Right cardiac atrium (tissue), 5 donors: ENCODE measurements at regions not wholly inside any gene's neighbourhood (a gene's known extent, or its start where the extent isn't known, plus 50 kb on each side); places are given as distances from the start of the nearest gene placed in this dataset.
A peak's percentile ranks its signal among the peaks of the same experiment; 100 is the strongest.

ENCODE experiments used
- ATAC-seq, 2 donors: fragments of 200-7000 bp; cut with Tn5 transposase; one replicate each; pipeline versions ENCODE4 v1.8.0 to v1.9.1; 2020; ENCODE audit warnings: moderate library complexity in 2 of 2, mild to moderate bottlenecking in 1 of 2
- DNase-seq, 3 donors: peaks; one replicate each; pipeline ENCODE4 v3.0.0-alpha.2; 2020
- H3K27ac ChIP-seq: one replicate; pipeline ENCODE4 v1.5.1; 2013; ENCODE audit warnings: mild to moderate bottlenecking, low read length, control low read depth, moderate library complexity
- H3K27me3 ChIP-seq: one replicate; pipeline ENCODE4 v1.6.1; 2013; ENCODE audit not compliant: control insufficient read depth, insufficient read depth
- H3K4me1 ChIP-seq: one replicate; pipeline ENCODE4 v1.6.1; 2013; ENCODE audit warnings: low read length; ENCODE audit not compliant: control insufficient read depth, insufficient read depth
- H3K4me3 ChIP-seq: one replicate; pipeline ENCODE4 v1.5.1; 2013; ENCODE audit warnings: low read length, control low read depth
- H3K9me3 ChIP-seq: one replicate; pipeline ENCODE4 v1.6.1; 2013; ENCODE audit warnings: low read length; ENCODE audit not compliant: control insufficient read depth
- WGBS: extraction: QIAGEN DNeasy Blood & Tissue Kit; methylation state at CpG from one replicate; pipeline ENCODE4 v1.1.7; 2013; 5-methylcytosine and 5-hydroxymethylcytosine counted together
- intact Hi-C, 4 donors: fragments of 100-400 bp; cut with DNase I; formaldehyde crosslinking; loops; one replicate each; pipeline versions ENCODE4 v1.11.0 to v1.14.0; 2022 to 2023
- donor health status: healthy with polysubstance abuse.
- donor health status: DM: no; HTN: yes; CAD: no.
- donor health status: DM: no; HTN: no; CAD: no.
- donor health status: DM: no; HTN: yes; CAD: no; lungs with severe emphysema.
- donor health status: DM: yes; HTN: yes; CAD: no.

GRCh38 chr5:120779674-120780073, 315.6 kb downstream of the PRR16 start:
- no peak overlapping the region for H3K4me3 ChIP-seq
- no peak for DNase-seq
- ATAC-seq = no peak
- no peaks in the 10 kb centered on the region for H3K27me3 ChIP-seq
- H3K4me1 ChIP-seq = no peaks in the 10 kb centered on the region
- WGBS = 30% methylated on average over 2 of the region's 2 CpGs
- H3K27ac ChIP-seq = no peak overlapping the region
- intact Hi-C loops = no loop called here
- H3K9me3 ChIP-seq = no peaks in the 10 kb centered on the region

- ATAC-seq (no peak), DNase-seq (no peak)
- intact Hi-C loops = no loop called here
- Histone ChIP-seq H3K27ac (no peak overlapping the region), H3K9me3 (no peaks in the 10 kb centered on the region), H3K4me1 (no peaks in the 10 kb centered on the region), H3K27me3 (no peaks in the 10 kb centered on the region), H3K4me3 (no peak overlapping the region)
- WGBS = 50% methylated on average over 1 of the region's 1 CpG
These were observed 324.4 kb downstream of the PRR16 start for GRCh38 chr5:120788481-120788880.

- H3K4me3 ChIP-seq = no peak overlapping the region
- ATAC-seq = no peak
- no peak overlapping the region for H3K27ac ChIP-seq
- H3K9me3 ChIP-seq = no peaks in the 10 kb centered on the region
- no peak for DNase-seq
- no peaks in the 10 kb centered on the region for H3K27me3 ChIP-seq
- intact Hi-C loops = no loop called here
- no peaks in the 10 kb centered on the region for H3K4me1 ChIP-seq
- 31% methylated on average over 2 of the region's 2 CpGs for WGBS
These were observed 325.8 kb downstream of the PRR16 start for GRCh38 chr5:120789918-120790317.

GRCh38 chr5:120790339-120790738, 326.2 kb downstream of the PRR16 start:
- no peaks in the 10 kb centered on the region for H3K4me1 ChIP-seq
- DNase-seq (no peak), ATAC-seq (no peak)
- 76% methylated on average over 1 of the region's 1 CpG for WGBS
- H3K9me3 ChIP-seq = no peaks in the 10 kb centered on the region
- no peak overlapping the region for H3K4me3 ChIP-seq
- no peaks in the 10 kb centered on the region for H3K27me3 ChIP-seq
- intact Hi-C loops = no loop called here
- no peak overlapping the region for H3K27ac ChIP-seq

GRCh38 chr5:120792477-120792876, 328.4 kb downstream of the PRR16 start:
- ATAC-seq (no peak), DNase-seq (no peak)
- no peaks in the 10 kb centered on the region for H3K4me1 ChIP-seq
- intact Hi-C loops = no loop called here
- WGBS = 70% methylated on average over 2 of the region's 2 CpGs
- H3K27ac ChIP-seq = no peak overlapping the region
- H3K27me3 ChIP-seq = no peaks in the 10 kb centered on the region
- H3K9me3 ChIP-seq = no peaks in the 10 kb centered on the region
- H3K4me3 ChIP-seq = no peak overlapping the region

- ATAC-seq (no peak), DNase-seq (no peak)
- Histone ChIP-seq H3K9me3 (no peaks in the 10 kb centered on the region), H3K4me3 (no peak overlapping the region), H3K27ac (no peak overlapping the region), H3K27me3 (no peaks in the 10 kb centered on the region), H3K4me1 (no peaks in the 10 kb centered on the region)
- intact Hi-C loops = no loop called here
- WGBS = 77% methylated on average over 1 of the region's 1 CpG
These were observed 330.0 kb downstream of the PRR16 start for GRCh38 chr5:120794121-120794520.

- H3K27me3 ChIP-seq = no peaks in the 10 kb centered on the region
- no peaks in the 10 kb centered on the region for H3K4me1 ChIP-seq
- H3K4me3 ChIP-seq = no peak overlapping the region
- ATAC-seq = no peak
- H3K9me3 ChIP-seq = no peaks in the 10 kb centered on the region
- DNase-seq = no peak
- WGBS = 16% methylated on average over 1 of the region's 1 CpG
- no peak overlapping the region for H3K27ac ChIP-seq
- intact Hi-C loops = loop anchor here in 2 of 4 donors (5.0 to 10.0 kb wide), 2 partner anchors 856 to 858 kb away; no protein-coding TSS in a partner anchor
These were observed 339.2 kb downstream of the PRR16 start for GRCh38 chr5:120803282-120803681.

- H3K27me3 ChIP-seq = no peaks in the 10 kb centered on the region
- no peak overlapping the region for H3K27ac ChIP-seq
- no peak for ATAC-seq
- 45% methylated on average over 2 of the region's 2 CpGs for WGBS
- DNase-seq = no peak
- no peaks in the 10 kb centered on the region for H3K9me3 ChIP-seq
- H3K4me3 ChIP-seq = no peak overlapping the region
- intact Hi-C loops = loop anchor here in 1 of 4 donors (10.0 kb wide), 1 partner anchor 860 kb away; no protein-coding TSS in a partner anchor
- no peaks in the 10 kb centered on the region for H3K4me1 ChIP-seq
These were observed 341.0 kb downstream of the PRR16 start for GRCh38 chr5:120805131-120805530.

- Histone ChIP-seq H3K27ac (no peak overlapping the region), H3K4me3 (no peak overlapping the region), H3K4me1 (no peaks in the 10 kb centered on the region), H3K9me3 (no peaks in the 10 kb centered on the region), H3K27me3 (no peaks in the 10 kb centered on the region)
- peak in 1 of 2 donors; percentile 68 for ATAC-seq
- intact Hi-C loops = loop anchor here in 1 of 4 donors (10.0 kb wide), 1 partner anchor 861 kb away; no protein-coding TSS in a partner anchor
- no peak for DNase-seq
- 41% methylated on average over 2 of the region's 2 CpGs for WGBS
These were observed 342.1 kb downstream of the PRR16 start for GRCh38 chr5:120806202-120806601.

GRCh38 chr5:120808135-120808534, 344.0 kb downstream of the PRR16 start:
- no peak for DNase-seq
- ATAC-seq = no peak
- H3K4me1 ChIP-seq = no peaks in the 10 kb centered on the region
- H3K27me3 ChIP-seq = no peaks in the 10 kb centered on the region
- no peaks in the 10 kb centered on the region for H3K9me3 ChIP-seq
- H3K4me3 ChIP-seq = no peak overlapping the region
- no peak overlapping the region for H3K27ac ChIP-seq
- intact Hi-C loops = loop anchor here in 1 of 4 donors (10.0 kb wide), 1 partner anchor 863 kb away; no protein-coding TSS in a partner anchor

GRCh38 chr5:120808606-120809005, 344.5 kb downstream of the PRR16 start:
- Histone ChIP-seq H3K27ac (no peak overlapping the region), H3K27me3 (no peaks in the 10 kb centered on the region), H3K9me3 (no peaks in the 10 kb centered on the region), H3K4me3 (no peak overlapping the region), H3K4me1 (no peaks in the 10 kb centered on the region)
- DNase-seq (no peak), ATAC-seq (no peak)
- intact Hi-C loops = loop anchor here in 1 of 4 donors (10.0 kb wide), 1 partner anchor 864 kb away; no protein-coding TSS in a partner anchor

- ATAC-seq (no peak), DNase-seq (no peak)
- Histone ChIP-seq H3K27me3 (no peaks in the 10 kb centered on the region), H3K4me1 (no peaks in the 10 kb centered on the region), H3K9me3 (no peaks in the 10 kb centered on the region), H3K27ac (no peak overlapping the region), H3K4me3 (no peak overlapping the region)
- intact Hi-C loops = no loop called here
- 84% methylated on average over 2 of the region's 2 CpGs for WGBS
These were observed 349.5 kb downstream of the PRR16 start for GRCh38 chr5:120813551-120813950.
